SK-N-SH (cell line): ENCODE measurements at regions not wholly inside any gene's neighbourhood (a gene's known extent, or its start where the extent isn't known, plus 50 kb on each side); places are given as distances from the start of the nearest gene placed in this dataset.

Source experiments
- CTCF ChIA-PET: fragments of 300-600, 350-600 bp; formaldehyde crosslinking; extraction: SDS; loops from one replicate; lab custom pipeline; 2021; lab: Yijun Ruan, JAX
- POLR2A ChIA-PET: fragments of 350-600 bp; sonication (Branson Sonifier 250); formaldehyde crosslinking; extraction: SDS; loops from one replicate; lab custom pipeline; 2020; ENCODE audit warnings: antibody characterized with exemption, inconsistent platforms; lab: Yijun Ruan, JAX
- DNase-seq: peaks from one replicate; pipeline ENCODE4 v3.0.0; 2012
- H2AFZ ChIP-seq: fragments of 200-600 bp; sonication (generic); 2 replicates; pipeline ENCODE4 v1.8.1; 2016; ENCODE audit warnings: antibody characterized with exemption, mild to moderate bottlenecking, low read depth
- H3F3A ChIP-seq: fragments of 200-600 bp; sonication (generic); replicated peaks from 2 replicates; pipeline ENCODE3; 2016; ENCODE audit warnings: antibody characterized with exemption, mild to moderate bottlenecking; ENCODE audit not compliant: insufficient read depth
- H3K27ac ChIP-seq, 2 experiments: fragments of 200-500 bp in 1 of 2; fragments of 200-600 bp in 1 of 2; sonication (Bioruptor generic) in 1 of 2; sonication (generic), shearing (Covaris generic) in 1 of 2; 2 replicates each; pipeline versions ENCODE4 v1.5.1 to v1.6.1; 2014 to 2016; ENCODE audit warnings: low read depth in 2 of 2, inconsistent platforms in 1 of 2, low read length in 1 of 2, mild to moderate bottlenecking in 1 of 2, mixed read lengths in 1 of 2
- H3K27me3 ChIP-seq: fragments of 200-600 bp; sonication (generic), shearing (Covaris generic); 2 replicates; pipeline ENCODE4 v1.6.1; 2016; ENCODE audit warnings: mixed run types; ENCODE audit not compliant: insufficient read depth
- H3K36me3 ChIP-seq, 2 experiments: fragments of 200-500 bp in 1 of 2; fragments of 200-600 bp in 1 of 2; sonication (Bioruptor generic) in 1 of 2; sonication (generic) in 1 of 2; replicated peaks in 1 of 2; 2 replicates each; pipeline versions ENCODE3 to v1.5.1; 2014 to 2016; ENCODE audit warnings: low read length in 1 of 2, mild to moderate bottlenecking in 1 of 2; ENCODE audit not compliant: insufficient read depth in 2 of 2, control insufficient read depth in 1 of 2
- H3K4me1 ChIP-seq, 2 experiments: fragments of 200-500 bp in 1 of 2; fragments of 200-600 bp in 1 of 2; sonication (Bioruptor generic) in 1 of 2; sonication (generic), shearing (Covaris generic) in 1 of 2; 2 replicates each; pipeline versions ENCODE4 v1.5.1 to v1.6.1; 2014 to 2016; ENCODE audit warnings: low read depth in 1 of 2, low read length in 1 of 2, mixed run types in 1 of 2; ENCODE audit not compliant: insufficient read depth in 2 of 2, control insufficient read depth in 1 of 2
- H3K4me2 ChIP-seq: fragments of 200-600 bp; sonication (generic), shearing (Covaris generic); 2 replicates; pipeline ENCODE4 v1.6.1; 2017; ENCODE audit warnings: mixed run types
- H3K4me3 ChIP-seq, 2 experiments: fragments of 200-500 bp in 1 of 2; fragments of 200-600 bp in 1 of 2; sonication (Bioruptor generic) in 1 of 2; sonication (generic), shearing (Covaris generic) in 1 of 2; 2 replicates each; pipeline versions ENCODE4 v1.5.1 to v1.8.1; 2014 to 2016; ENCODE audit warnings: low read depth in 2 of 2, inconsistent platforms in 1 of 2, low read length in 1 of 2, mild to moderate bottlenecking in 1 of 2, mixed read lengths in 1 of 2, moderate library complexity in 1 of 2
- H3K79me2 ChIP-seq: fragments of 200-600 bp; sonication (generic); 2 replicates; pipeline ENCODE4 v1.8.1; 2017; ENCODE audit warnings: mild to moderate bottlenecking; ENCODE audit not compliant: insufficient read depth
- H3K9ac ChIP-seq: fragments of 200-600 bp; sonication (generic); 2 replicates; pipeline ENCODE4 v1.6.1; 2017; ENCODE audit warnings: mixed run types
- H3K9me2 ChIP-seq: fragments of 200-600 bp; sonication (generic); 2 replicates; pipeline ENCODE4 v1.6.1; 2017; ENCODE audit warnings: mixed run types
- H3K9me3 ChIP-seq: fragments of 200-600 bp; sonication (generic); 2 replicates; pipeline ENCODE4 v1.6.1; 2017; ENCODE audit warnings: mixed run types, mild to moderate bottlenecking, moderate library complexity
- H4K20me1 ChIP-seq: fragments of 200-600 bp; sonication (generic); 2 replicates; pipeline ENCODE4 v1.6.1; 2017; ENCODE audit warnings: mild to moderate bottlenecking, mixed run types; ENCODE audit not compliant: insufficient read depth
- ELF1 ChIP-seq: IDR thresholded peaks from 2 replicates; pipeline ENCODE4 v1.4.0; 2012
- EP300 ChIP-seq, 2 experiments: IDR thresholded peaks; 2 replicates each; pipeline versions ENCODE4 v1.4.0 to v1.6.1; 2012; ENCODE audit warnings: borderline replicate concordance in 1 of 2, low read depth in 1 of 2, low read length in 1 of 2
- JUND ChIP-seq: IDR thresholded peaks from 2 replicates; pipeline ENCODE4 v1.4.0; 2012
- MAX ChIP-seq: IDR thresholded peaks from 2 replicates; pipeline ENCODE4 v1.4.0; 2012; ENCODE audit warnings: low read depth
- MEF2A ChIP-seq: IDR thresholded peaks from 2 replicates; pipeline ENCODE4 v1.4.0; 2012; ENCODE audit warnings: low read depth, borderline replicate concordance
- MXI1 ChIP-seq: IDR thresholded peaks from 2 replicates; pipeline ENCODE4 v1.6.1; 2012; ENCODE audit warnings: mild to moderate bottlenecking, low read depth, low read length, improper control_type of control experiment
- NFIC ChIP-seq: IDR thresholded peaks from 2 replicates; pipeline ENCODE4 v1.4.0; 2012; ENCODE audit warnings: borderline replicate concordance
- NRF1 ChIP-seq: IDR thresholded peaks from 2 replicates; pipeline ENCODE4 v1.6.1; 2012; ENCODE audit warnings: low read depth, mild to moderate bottlenecking, low read length
- PBX3 ChIP-seq: IDR thresholded peaks from 2 replicates; pipeline ENCODE4; 2012
- POLR2AphosphoS5 ChIP-seq: IDR thresholded peaks from 2 replicates; pipeline ENCODE4 v1.6.1; 2012; ENCODE audit warnings: low read depth, low read length
- RCOR1 ChIP-seq: fragments of 150-350 bp; IDR thresholded peaks from 2 replicates; pipeline ENCODE4 v1.6.1; 2017; ENCODE audit warnings: antibody characterized with exemption, low read length
- RFX5 ChIP-seq: IDR thresholded peaks from 2 replicates; pipeline ENCODE4 v1.6.1; 2012; ENCODE audit warnings: mild to moderate bottlenecking, improper control_type of control experiment, low read length
- SMC3 ChIP-seq: IDR thresholded peaks from 2 replicates; pipeline ENCODE4 v1.6.1; 2012; ENCODE audit warnings: low read depth, low read length, improper control_type of control experiment
- TCF12 ChIP-seq: IDR thresholded peaks from 2 replicates; pipeline ENCODE4 v1.4.0; 2012
- TEAD4 ChIP-seq: IDR thresholded peaks from 2 replicates; pipeline ENCODE4 v1.4.0; 2012; ENCODE audit warnings: mild to moderate bottlenecking, borderline replicate concordance; ENCODE audit not compliant: insufficient read depth
- USF2 ChIP-seq: fragments of 150-350 bp; IDR thresholded peaks from 2 replicates; pipeline ENCODE4 v1.6.1; 2017; ENCODE audit warnings: antibody characterized with exemption, low read length, low read depth, borderline replicate concordance
- whole genome bisulfite sequencing: methylation state at CpG from one replicate; pipeline ENCODE4 v1.1.6; 2017; ENCODE audit warnings: low lambda C conversion rate; 5-methylcytosine and 5-hydroxymethylcytosine counted together
- TF ChIP-seq, protein P1 (sequence below): fragments of 150-350 bp; IDR thresholded peaks from 2 replicates; pipeline ENCODE4 v1.6.1; 2016; ENCODE audit warnings: mild to moderate bottlenecking, low read depth, low read length
- TF ChIP-seq, protein P2 (sequence below): IDR thresholded peaks from 2 replicates; pipeline ENCODE4 v1.6.1; 2012; ENCODE audit warnings: mild to moderate bottlenecking, low read depth, low read length, moderate library complexity

DNA sequence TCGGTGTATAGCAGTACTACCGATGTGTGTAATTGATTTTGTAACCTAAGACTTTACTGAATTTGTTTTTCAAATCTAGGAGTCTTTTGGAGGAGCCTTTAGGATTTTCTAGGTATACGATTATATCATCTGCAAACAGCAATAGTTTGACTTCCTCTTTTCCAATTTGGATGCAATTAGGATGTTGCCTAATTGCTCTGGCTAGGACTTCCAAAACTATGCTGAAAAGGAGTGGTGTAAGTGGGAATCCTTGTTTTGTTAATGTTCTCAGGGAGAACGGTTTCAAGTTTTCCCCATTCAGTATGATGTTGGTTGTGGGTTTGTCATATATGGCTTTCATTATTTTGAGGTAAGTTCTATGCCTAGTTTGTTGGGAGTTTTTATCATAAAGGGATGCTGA lies 171.6 kb upstream of the PDE3A start:
- Histone ChIP-seq H3K27me3 (no peaks in the 10 kb centered on the region), H3F3A (no peaks in the 10 kb centered on the region), H3K4me1 (no peaks in the 10 kb centered on the region), H3K9me2 (no peaks in the 10 kb centered on the region; the same call in 1 of the 2 replicates), H3K4me3 (no peak overlapping the region), H4K20me1 (no peaks in the 10 kb centered on the region), H3K27ac (no peak overlapping the region), H3K9ac (no peak overlapping the region), H2AFZ (no peak overlapping the region), H3K36me3 (no peaks in the 10 kb centered on the region), H3K4me2 (no peak overlapping the region), H3K79me2 (no peaks in the 10 kb centered on the region), H3K9me3 (no peaks in the 10 kb centered on the region)
- ChIA-PET CTCF (no interaction called here), POLR2A (no interaction called here)
- DNase-seq, result no peak
- 72% methylated on average over 4 of the region's 4 CpGs for WGBS
- TF ChIP-seq RFX5 (no peak), POLR2AphosphoS5 (no peak), TEAD4 (no peak), RCOR1 (no peak), TCF12 (no peak)
- TF ChIP-seq, protein P1, sequence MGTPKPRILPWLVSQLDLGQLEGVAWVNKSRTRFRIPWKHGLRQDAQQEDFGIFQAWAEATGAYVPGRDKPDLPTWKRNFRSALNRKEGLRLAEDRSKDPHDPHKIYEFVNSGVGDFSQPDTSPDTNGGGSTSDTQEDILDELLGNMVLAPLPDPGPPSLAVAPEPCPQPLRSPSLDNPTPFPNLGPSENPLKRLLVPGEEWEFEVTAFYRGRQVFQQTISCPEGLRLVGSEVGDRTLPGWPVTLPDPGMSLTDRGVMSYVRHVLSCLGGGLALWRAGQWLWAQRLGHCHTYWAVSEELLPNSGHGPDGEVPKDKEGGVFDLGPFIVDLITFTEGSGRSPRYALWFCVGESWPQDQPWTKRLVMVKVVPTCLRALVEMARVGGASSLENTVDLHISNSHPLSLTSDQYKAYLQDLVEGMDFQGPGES, result no peak

DNA sequence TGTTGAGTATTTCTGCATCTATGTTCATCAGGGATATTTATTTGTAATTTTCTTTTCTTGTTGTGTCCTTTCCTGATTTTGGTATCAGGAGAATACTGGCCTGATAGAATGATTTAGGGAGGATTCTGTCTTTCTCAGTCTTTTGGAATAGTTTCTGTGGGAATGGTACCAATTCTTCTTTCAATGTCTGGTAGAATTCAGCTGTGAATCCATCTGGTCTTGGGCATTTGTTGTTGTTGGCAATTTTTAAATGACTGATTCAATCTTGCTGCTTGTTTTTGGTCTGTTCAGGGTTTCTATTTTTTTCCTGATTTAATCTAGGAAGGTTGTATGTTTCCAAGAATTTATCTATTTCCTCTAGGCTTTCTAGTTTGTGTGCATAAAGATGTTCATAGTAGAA lies 170.9 kb upstream of the PDE3A start:
- no peak overlapping the region for H3K4me2 ChIP-seq
- ChIA-PET CTCF (no interaction called here), POLR2A (no interaction called here)
- no peak overlapping the region for H2AFZ ChIP-seq
- no peaks in the 10 kb centered on the region for H3K36me3 ChIP-seq
- peak overlapping the region in 1 of 2 experiments; percentile 24; a peak in 1 of 4 replicates for H3K27ac ChIP-seq
- no peaks in the 10 kb centered on the region for H3K79me2 ChIP-seq
- H3K9ac ChIP-seq, result no peak overlapping the region
- TF ChIP-seq MEF2A, result no peak
- no peak for TF ChIP-seq MXI1
- no peak for TF ChIP-seq JUND
- no peak for TF ChIP-seq SMC3
- TF ChIP-seq MAX, result no peak
- TF ChIP-seq, protein P2, sequence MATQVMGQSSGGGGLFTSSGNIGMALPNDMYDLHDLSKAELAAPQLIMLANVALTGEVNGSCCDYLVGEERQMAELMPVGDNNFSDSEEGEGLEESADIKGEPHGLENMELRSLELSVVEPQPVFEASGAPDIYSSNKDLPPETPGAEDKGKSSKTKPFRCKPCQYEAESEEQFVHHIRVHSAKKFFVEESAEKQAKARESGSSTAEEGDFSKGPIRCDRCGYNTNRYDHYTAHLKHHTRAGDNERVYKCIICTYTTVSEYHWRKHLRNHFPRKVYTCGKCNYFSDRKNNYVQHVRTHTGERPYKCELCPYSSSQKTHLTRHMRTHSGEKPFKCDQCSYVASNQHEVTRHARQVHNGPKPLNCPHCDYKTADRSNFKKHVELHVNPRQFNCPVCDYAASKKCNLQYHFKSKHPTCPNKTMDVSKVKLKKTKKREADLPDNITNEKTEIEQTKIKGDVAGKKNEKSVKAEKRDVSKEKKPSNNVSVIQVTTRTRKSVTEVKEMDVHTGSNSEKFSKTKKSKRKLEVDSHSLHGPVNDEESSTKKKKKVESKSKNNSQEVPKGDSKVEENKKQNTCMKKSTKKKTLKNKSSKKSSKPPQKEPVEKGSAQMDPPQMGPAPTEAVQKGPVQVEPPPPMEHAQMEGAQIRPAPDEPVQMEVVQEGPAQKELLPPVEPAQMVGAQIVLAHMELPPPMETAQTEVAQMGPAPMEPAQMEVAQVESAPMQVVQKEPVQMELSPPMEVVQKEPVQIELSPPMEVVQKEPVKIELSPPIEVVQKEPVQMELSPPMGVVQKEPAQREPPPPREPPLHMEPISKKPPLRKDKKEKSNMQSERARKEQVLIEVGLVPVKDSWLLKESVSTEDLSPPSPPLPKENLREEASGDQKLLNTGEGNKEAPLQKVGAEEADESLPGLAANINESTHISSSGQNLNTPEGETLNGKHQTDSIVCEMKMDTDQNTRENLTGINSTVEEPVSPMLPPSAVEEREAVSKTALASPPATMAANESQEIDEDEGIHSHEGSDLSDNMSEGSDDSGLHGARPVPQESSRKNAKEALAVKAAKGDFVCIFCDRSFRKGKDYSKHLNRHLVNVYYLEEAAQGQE, result no peak
- TF ChIP-seq NFIC, result no peak
- no peak for TF ChIP-seq ELF1
- TF ChIP-seq NRF1, result no peak
- TF ChIP-seq, protein P1, result no peak
- TF ChIP-seq USF2, result no peak
- TF ChIP-seq EP300 (IDR thresholded peaks at IDR 0.05; ENCODE audit: borderline replicate concordance in 1 of 2, low read depth in 1 of 2, low read length in 1 of 2), result no peak
- TF ChIP-seq RFX5, result no peak
- TF ChIP-seq PBX3, result no peak
- TF ChIP-seq, all 33 proteins: peak for 0
- no peaks in the 10 kb centered on the region for H4K20me1 ChIP-seq
- no peaks in the 10 kb centered on the region for H3K4me1 ChIP-seq
- H3K27me3 ChIP-seq, result no peaks in the 10 kb centered on the region
- H3K4me3 ChIP-seq, result no peak overlapping the region
- no peaks in the 10 kb centered on the region; the same call in 1 of the 2 replicates for H3K9me2 ChIP-seq
- H3K9me3 ChIP-seq, result no peaks in the 10 kb centered on the region
- no peaks in the 10 kb centered on the region for H3F3A ChIP-seq
- no peak for DNase-seq
